ENCODE measurements at regions not wholly inside any gene's neighbourhood (a gene's known extent, or its start where the extent isn't known, plus 50 kb on each side); places are given as distances from the start of the nearest gene placed in this dataset.
"Not testable (repeated sequence)": the region's sequence is repeated elsewhere in the genome, so short reads cannot be mapped to it uniquely, and the experiment has no call there.

DNA sequence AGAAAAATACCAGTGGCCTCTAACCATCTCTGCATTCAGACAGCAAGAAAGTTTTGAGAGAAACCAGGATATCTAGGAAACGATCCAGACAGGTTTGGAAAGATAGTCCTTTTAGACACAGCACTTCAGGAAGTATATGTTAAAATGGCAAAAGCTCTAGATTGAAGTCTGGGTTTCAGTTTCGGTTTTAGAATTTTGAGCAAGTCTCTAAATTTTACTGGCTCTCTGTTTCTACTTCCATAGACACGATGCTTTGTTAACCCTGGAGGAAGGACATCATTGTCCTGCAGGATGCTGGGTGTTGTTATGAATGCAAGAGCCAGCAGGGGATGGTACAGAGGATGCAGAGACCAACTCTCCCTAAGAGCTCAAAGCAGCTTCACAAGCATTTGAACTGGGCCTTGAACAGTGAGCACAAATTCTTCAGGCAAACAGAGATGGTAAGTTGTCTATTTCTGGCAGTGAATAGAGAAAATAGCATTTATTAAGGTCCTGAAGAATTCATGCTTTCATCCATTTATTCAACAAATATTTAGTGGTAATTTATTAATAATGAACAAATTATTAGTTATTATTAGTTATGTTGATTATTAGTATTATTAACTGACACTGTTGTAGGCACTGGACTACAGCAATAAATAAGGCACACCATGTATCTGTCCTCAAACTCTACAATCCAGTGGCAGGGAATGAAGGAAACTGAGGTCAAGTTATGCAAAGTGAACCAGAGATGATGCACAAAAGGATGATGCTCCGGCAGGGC is 152.7 kb upstream of the NRP1 start:
- DNase-seq = no peak

DNA sequence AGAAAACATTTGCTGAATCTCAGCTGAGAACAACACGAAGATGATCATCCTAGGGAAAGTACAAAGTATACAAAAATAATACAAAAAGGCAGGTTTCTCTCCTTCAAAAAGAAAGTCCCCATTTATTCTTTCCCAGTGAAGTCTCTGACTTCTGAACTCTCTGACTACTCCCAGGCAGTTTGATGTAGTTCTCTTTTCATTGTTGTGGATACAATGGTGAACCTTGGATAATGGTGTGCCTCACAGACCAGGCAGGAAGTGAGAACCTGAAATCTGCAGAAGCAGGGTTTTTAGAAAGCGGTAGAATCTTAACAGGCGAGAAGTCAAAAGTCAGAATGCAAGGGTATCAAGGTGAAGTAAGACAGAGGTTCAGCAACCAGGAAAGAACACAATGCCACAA is 150.8 kb upstream of the NRP1 start:
- DNase-seq = no peak

DNA sequence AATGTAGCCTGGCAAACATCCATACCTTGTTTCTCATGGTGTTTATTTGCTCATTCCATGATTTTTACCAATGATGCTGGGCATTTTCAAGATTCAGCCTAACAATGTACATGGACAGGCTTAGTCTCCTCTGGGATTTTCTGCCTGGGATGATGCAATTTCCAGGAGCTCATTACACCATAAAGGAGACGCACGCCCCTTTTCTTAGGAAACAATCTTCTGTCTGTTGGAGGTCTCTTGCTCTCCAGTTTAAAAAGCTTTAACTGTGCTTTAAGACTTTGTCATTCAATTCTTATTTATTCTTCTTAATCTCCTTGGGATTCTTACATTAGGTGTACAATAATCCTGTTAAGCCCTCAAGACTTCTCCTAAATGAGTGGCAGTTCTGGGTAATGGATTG is 150.3 kb upstream of the NRP1 start:
- no peak for DNase-seq

DNA sequence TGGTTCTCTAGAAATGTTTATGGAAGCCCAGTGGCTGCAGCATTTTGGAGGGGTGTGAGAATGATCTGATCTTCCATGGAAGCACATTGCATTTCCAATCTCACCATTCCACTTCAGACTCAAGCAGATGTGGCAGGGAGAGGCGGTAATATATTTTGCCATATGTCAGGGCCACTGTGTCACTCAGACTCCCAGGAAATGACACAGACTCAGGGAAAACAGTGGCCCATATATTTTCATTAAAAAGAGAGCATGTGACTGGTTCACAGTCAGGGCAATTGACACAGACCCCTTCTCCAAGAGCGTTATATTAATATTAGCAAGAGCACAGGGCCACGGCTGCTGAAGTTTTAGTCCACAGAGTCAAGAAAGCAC is 149.3 kb upstream of the NRP1 start:
- no peak for DNase-seq

DNA sequence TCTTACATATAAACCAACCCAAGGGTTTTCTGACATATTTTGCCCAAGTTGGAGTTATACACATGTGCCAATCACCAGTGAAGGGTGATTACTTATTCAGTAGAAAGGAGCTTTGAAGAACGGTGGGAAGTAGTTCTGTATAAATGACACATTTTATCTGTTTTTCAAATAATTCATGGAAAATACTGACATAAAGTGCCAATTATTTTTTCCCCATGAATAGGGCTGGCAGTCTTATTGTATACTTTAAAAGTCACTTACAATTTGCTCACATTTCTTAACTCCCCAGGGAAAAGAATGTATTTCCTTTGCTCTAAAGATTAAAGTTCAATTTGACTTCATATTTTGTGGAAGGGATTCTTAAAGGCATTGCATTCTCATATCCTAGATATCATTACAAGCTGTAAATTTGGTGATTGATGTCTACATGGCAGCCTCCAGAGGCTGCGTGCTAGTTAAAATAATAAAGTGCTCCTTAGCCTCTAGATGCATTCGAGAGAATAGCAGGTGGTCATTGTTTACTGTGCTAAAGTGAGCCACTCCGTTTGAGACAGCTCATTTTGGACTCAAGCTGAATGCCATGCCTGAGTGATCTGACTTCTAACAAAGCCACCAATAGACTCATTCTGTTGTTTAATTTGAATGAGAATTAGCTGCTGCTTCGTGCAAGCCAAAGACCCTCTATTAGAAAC is 148.8 kb upstream of the NRP1 start:
- DNase-seq = no peak

DNA sequence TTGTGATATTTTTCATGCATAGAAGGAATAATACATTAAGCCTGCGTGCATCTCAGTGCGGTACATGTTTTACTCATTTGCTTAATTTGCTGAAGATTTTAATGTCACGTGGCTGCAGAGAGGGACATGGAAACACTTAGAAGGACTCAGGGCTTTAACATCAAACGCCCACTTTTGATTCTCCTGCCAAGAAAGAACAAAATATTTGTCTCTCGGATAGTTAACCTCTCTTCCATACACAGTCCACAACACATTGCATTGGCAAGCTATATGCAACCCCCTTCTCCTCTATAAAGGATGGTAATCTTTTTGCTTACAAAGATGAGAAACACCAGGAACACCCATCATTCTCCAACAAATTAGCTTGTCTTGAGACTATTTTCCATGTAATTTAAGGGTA is 148.0 kb upstream of the NRP1 start:
- DNase-seq = no peak

DNA sequence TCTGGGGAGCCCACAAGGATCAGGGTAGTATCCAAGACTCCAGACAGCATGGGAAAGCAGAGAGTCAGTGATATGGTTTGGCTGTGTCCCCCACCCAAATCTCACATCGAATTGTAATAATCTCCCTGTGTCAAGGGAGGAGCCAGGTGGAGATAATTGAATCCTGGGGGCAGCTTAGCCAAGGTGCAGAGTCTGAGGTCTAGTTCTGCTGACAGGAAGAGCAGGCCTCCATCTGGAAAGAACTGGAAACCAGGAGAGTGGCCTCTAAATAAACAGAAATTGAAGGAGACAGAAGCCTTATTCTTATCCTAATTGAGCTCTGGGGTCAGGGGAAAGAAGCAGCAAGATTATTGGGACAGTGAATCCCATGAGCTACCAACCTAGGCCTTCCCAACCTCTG is 146.7 kb upstream of the NRP1 start:
- DNase-seq = no peak

- DNase-seq = not testable (repeated sequence)
These were observed 145.9 kb upstream of the NRP1 start for GRCh38 chr10:33480417-33480816.

DNA sequence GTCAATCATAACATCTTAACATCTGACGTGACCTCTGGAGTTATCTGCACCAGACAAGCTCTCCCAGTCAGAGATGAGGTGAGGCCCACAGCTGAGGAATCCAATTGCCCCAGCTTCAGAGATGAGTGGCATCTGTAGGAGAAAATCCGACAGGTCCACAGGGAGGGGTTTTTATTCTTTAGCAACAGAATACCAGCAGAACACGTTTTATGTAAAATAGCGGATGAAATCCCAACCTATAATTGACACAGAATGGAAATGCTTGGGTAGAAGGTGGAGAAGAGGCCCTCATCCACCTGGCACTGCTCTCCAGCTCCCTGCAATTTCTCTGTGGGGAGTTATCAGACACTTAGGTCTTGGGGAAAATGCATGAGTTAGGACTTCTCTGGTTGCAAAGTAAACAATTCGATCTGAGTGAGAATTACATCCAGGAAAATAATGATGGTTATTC is 144.2 kb upstream of the NRP1 start:
- DNase-seq = no peak

GRCh38 chr10:33478089-33478674 is 143.7 kb upstream of the NRP1 start:
- no peak for DNase-seq

DNA sequence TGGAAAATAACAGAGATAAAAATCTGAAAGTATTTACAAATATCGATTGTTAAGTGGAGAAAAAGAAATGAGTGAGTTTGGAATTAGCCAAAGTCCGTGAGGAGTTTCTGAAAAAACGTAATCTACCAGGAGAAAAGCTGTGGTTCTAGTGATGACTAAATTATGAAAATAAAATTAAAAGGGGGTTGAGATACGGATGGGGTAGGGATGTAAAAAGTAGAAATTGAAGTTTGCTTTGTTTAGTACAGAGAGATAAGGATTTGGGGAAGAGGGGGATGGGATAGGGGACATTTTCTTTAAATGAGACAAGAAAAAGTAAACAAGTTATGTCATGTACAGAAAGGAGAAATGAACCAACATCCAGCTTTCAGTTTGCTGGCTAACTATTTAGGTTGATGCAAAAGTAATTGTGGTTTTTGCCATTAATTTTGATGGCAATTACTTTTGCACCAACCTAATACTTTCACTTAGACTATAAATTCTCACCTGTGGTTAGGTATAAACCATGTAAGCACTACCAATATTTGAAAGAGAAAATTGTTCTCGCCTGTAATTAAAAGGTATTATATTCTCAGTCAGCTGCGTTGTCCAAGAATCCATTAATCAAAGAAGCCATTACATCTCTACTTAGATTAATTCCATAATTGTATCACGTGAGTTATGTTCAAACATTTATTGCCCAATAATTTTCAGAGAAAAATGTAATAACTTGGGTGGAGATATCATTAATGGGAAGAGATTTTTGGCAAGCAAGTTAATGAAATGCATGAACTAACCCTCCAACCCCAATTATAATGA is 143.0 kb upstream of the NRP1 start:
- no peak for DNase-seq

- no peak for DNase-seq
These were observed 142.3 kb upstream of the NRP1 start for GRCh38 chr10:33476757-33477273.

DNA sequence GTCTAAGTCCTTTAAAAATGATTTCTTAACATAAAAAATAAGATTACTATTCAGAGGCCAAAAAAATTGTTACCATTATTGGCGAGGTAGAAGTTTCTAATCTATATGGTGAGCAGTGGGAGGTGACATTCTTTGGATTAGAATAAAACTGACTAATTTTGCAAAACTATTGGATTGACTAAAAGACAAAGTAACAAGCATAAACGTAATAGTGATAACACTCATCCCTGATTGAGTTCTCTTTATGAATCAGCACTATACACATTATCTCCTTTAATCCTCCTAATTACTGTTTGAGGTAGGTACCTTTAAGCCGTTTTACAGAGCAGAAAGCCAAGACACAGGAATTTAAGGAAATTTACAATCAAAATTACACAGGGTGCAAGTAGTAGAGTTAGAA is 139.2 kb upstream of the NRP1 start:
- no peak for DNase-seq

DNA sequence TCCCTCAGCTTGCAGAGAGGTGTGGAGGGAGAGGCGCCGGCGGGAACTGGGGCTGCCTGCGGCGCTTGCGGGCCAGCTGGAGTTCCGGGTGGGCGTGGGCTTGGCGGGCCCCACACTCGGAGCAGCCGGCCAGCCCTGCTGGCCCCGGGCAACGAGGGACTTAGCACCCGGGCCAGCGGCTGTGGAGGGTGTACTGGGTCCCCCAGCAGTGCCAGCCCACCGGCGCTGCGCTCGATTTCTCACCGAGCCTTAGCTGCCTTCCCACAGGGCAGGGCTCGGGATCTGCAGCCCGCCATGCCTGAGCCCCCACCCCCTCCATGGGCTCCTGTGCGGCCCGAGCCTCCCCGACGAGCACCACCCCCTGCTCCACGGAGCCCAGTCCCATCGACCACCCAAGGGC is 133.5 kb upstream of the NRP1 start:
- DNase-seq = not testable (repeated sequence)

- no peak for DNase-seq
These were observed 131.3 kb upstream of the NRP1 start for GRCh38 chr10:33465747-33466146.

- DNase-seq = no peak
These were observed 128.5 kb upstream of the NRP1 start for GRCh38 chr10:33463011-33463410.

GRCh38 chr10:33461295-33461640 is 126.8 kb upstream of the NRP1 start:
- no peak for DNase-seq

DNA sequence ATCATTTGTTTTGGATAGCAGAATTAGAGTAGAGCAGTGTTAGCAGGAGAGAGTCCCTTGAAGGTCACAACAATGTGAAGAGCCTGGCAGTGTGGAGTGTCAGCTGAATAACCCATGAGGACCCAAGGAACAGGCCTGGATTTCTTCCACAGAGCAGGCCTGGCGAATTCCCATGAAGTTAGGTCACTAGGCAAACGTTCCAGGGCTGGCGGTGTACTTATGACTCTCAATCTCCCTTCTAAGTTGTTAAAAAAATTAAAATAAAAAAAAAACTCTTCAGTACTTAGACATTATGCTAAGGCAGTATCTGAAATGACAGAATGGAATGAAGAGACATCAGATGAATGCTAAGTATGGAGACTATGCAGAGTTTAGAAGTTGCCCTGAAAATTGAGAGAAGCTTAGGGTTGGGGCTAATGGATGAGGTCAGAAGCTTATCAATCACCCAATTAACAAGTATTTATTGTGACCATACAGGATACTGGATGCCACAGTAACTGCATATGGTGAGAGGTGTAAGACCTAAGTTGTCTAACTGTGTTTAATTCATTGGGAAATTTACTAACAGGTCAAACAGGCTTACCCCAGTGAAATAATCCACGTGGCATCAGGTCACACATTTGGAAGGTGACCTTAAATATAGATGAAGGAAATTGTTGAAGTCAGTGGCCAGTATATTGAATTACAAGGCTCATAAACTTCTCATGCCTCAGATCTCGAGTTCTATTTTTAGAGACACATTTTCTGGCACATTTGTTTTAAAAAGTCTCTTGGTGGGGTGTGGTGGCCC is 126.2 kb upstream of the NRP1 start:
- DNase-seq = no peak

DNA sequence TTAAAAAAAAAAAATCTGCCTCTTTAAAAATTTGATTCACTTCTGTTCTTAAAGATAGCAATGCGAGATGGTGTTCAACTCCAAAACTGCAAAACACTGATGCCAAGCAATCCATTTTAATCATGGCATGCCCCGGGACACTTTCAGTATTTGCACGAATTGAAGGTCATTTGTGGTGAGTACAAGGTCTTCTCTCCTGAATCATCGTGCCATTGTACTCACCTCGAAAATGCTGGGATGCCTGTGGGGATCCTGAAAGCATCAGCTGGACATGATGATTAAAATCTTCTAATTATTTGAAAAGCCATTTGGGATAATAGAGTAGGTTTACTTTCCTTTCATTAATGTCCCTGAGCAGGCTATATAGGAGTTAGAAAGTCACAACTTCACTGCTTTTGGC is 125.1 kb upstream of the NRP1 start:
- DNase-seq = no peak

DNA sequence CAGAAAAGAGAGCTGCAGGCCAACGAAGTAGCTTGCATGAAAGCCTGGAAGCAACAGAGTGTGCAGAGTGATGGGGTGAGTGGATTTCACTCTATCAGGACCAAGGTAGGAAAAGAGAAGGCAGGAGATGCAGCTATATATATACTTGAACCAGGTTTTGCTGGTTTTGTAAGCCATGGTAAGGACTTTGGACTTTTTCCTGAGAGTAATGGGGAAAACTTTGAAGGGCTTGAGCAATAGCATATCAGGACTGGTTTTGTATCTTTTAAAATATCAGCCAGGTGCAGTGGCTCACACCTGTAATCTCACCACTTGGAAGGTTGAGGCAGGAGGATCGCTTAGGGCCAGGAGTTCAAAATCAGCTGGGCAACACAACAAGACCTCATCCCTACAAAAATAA is 120.6 kb upstream of the NRP1 start:
- DNase-seq = no peak

DNA sequence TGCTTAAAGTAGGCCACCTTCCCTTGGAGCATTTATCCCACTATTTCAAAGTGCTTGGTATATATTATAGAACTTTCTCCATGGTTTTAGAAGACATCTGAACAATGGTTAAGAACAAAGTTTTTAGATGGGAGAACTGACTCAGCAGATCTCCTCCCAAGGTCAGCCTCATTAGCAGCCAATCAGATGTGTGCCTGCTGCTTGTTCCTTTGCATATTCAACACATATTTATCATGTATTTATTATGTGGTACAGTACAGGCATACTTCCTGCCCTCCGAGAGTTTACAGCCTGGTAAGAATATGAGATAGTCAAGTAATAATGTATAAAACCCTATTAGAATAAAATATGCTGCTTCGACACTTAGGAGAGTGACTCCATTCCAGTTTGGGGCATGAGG is 120.1 kb upstream of the NRP1 start:
- no peak for DNase-seq

All from CD4-positive, alpha-beta T cell treated with Interleukin-17A for 4 hours (primary cell).